ENCODE measurements at regions not wholly inside any gene's neighbourhood (a gene's known extent, or its start where the extent isn't known, plus 50 kb on each side); places are given as distances from the start of the nearest gene placed in this dataset.

DNA sequence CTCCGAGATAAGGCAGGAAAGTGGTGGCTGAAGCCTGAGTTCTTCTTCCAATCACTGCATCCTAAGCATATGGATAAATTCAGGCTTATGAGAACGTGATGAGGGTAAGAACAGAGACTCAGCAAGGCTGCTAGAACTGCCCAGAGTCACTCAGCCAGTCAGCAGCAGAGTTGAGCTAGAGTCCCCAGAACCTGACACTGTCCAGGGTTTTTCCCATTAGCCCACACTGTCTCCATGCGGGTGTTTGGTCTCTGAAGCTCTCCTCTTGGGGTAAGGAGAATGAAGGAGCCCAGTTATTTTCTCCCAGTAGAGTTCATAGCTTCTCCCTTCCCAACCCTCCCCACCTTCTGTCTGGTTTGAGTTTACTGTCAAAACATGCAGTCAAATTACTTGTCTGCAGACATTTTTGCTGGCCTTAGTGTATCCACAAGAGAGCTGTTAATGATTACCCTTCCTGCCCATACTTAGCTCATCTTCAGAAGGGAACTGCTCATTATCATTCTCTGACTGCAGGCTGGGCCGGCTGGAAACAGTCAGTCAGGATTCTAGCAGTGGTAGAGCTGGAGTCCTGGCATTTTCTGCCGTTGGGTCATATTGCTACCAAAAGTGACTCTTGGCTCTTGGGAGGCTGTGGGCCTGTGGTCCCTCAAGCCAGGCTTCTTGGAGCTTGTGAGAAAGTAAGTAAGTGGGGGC, 460.0 kb downstream of the HS3ST3B1 start (continued):
- TF ChIP-seq ZFP36 (IDR thresholded peaks at IDR 0.05; ENCODE audit: borderline replicate concordance, low read depth, low read length, partially characterized antibody), result no peak
- TF ChIP-seq ISX (CRISPR knock-in tag; conservative IDR thresholded peaks at IDR 0.05), result no peak
- no peak for TF ChIP-seq ADNP (CRISPR knock-in tag; IDR thresholded peaks at IDR 0.05)
- no peak for TF ChIP-seq KDM5B (CRISPR knock-in tag; IDR thresholded peaks at IDR 0.05; ENCODE audit: borderline replicate concordance)
- no peak for TF ChIP-seq JARID2 (CRISPR knock-in tag; IDR thresholded peaks at IDR 0.05; ENCODE audit: insufficient replicate concordance)
- no peak for TF ChIP-seq CBX1 (IDR thresholded peaks at IDR 0.05; ENCODE audit: low read depth)
- TF ChIP-seq, protein P1, sequence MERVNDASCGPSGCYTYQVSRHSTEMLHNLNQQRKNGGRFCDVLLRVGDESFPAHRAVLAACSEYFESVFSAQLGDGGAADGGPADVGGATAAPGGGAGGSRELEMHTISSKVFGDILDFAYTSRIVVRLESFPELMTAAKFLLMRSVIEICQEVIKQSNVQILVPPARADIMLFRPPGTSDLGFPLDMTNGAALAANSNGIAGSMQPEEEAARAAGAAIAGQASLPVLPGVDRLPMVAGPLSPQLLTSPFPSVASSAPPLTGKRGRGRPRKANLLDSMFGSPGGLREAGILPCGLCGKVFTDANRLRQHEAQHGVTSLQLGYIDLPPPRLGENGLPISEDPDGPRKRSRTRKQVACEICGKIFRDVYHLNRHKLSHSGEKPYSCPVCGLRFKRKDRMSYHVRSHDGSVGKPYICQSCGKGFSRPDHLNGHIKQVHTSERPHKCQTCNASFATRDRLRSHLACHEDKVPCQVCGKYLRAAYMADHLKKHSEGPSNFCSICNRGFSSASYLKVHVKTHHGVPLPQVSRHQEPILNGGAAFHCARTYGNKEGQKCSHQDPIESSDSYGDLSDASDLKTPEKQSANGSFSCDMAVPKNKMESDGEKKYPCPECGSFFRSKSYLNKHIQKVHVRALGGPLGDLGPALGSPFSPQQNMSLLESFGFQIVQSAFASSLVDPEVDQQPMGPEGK (CRISPR knock-in tag; IDR thresholded peaks at IDR 0.05), result peak; percentile 37; the same call in 1 of the 2 replicates
- TF ChIP-seq SAP130 (CRISPR knock-in tag; IDR thresholded peaks at IDR 0.05; ENCODE audit: low read depth), result 0 out of 2 replicates have a peak, but pooled peaks have one; percentile 17
- TF ChIP-seq, protein P2, sequence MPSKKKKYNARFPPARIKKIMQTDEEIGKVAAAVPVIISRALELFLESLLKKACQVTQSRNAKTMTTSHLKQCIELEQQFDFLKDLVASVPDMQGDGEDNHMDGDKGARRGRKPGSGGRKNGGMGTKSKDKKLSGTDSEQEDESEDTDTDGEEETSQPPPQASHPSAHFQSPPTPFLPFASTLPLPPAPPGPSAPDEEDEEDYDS (CRISPR knock-in tag; IDR thresholded peaks at IDR 0.05), result peak; percentile 26; the same call in 1 of the 2 replicates
- TF ChIP-seq HNRNPLL (IDR thresholded peaks at IDR 0.05; ENCODE audit: low read depth, low read length, poor library complexity, severe bottlenecking), result no peak
- TF ChIP-seq ZNF724P (CRISPR knock-in tag; IDR thresholded peaks at IDR 0.05; ENCODE audit: borderline replicate concordance), result no peak
- TF ChIP-seq, protein P3, sequence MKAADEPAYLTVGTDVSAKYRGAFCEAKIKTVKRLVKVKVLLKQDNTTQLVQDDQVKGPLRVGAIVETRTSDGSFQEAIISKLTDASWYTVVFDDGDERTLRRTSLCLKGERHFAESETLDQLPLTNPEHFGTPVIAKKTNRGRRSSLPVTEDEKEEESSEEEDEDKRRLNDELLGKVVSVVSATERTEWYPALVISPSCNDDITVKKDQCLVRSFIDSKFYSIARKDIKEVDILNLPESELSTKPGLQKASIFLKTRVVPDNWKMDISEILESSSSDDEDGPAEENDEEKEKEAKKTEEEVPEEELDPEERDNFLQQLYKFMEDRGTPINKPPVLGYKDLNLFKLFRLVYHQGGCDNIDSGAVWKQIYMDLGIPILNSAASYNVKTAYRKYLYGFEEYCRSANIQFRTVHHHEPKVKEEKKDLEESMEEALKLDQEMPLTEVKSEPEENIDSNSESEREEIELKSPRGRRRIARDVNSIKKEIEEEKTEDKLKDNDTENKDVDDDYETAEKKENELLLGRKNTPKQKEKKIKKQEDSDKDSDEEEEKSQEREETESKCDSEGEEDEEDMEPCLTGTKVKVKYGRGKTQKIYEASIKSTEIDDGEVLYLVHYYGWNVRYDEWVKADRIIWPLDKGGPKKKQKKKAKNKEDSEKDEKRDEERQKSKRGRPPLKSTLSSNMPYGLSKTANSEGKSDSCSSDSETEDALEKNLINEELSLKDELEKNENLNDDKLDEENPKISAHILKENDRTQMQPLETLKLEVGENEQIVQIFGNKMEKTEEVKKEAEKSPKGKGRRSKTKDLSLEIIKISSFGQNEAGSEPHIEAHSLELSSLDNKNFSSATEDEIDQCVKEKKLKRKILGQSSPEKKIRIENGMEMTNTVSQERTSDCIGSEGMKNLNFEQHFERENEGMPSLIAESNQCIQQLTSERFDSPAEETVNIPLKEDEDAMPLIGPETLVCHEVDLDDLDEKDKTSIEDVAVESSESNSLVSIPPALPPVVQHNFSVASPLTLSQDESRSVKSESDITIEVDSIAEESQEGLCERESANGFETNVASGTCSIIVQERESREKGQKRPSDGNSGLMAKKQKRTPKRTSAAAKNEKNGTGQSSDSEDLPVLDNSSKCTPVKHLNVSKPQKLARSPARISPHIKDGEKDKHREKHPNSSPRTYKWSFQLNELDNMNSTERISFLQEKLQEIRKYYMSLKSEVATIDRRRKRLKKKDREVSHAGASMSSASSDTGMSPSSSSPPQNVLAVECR (CRISPR knock-in tag; IDR thresholded peaks at IDR 0.05; ENCODE audit: borderline replicate concordance), result peak; percentile 15; the same call in 1 of the 2 replicates

Data from HepG2 (cell line).